ENCODE measurements at regions not wholly inside any gene's neighbourhood (a gene's known extent, or its start where the extent isn't known, plus 50 kb on each side); places are given as distances from the start of the nearest gene placed in this dataset.

DNA sequence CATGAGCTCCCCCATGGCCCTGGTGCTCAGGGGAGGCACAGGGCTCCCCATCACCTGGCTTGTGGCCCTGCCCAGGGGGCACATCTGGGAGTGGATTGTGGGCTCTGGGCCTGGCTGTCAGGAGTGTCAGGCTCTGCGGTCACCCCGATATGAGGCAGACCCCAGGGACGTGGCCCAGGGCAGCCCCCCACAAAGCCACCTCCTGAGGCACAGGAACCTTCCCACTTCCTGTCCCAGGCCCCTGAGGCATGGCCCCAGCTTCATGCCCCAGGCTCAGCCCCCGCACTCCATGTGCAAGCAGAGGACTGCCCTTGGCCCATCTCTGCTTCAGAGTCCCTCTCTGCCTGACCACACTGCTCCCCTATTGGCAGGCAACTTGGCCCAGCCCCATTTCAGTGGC is 160.3 kb downstream of the PCTP start:
- no peak overlapping the region for H3K27ac ChIP-seq (replicated peaks)
- H3K27me3 ChIP-seq (ENCODE audit: insufficient read depth, poor library complexity, severe bottlenecking) = no peaks in the 10 kb centered on the region
- no peak for DNase-seq (ENCODE audit: low read depth in 1 of 2, low spot score in 1 of 2)
- no peak for TF ChIP-seq POLR2AphosphoS5 (IDR thresholded peaks at IDR 0.05; ENCODE audit: low read depth)
- no peak for TF ChIP-seq SPI1 (IDR thresholded peaks at IDR 0.05; ENCODE audit: borderline replicate concordance, low read depth)
- no peak for TF ChIP-seq GABPA (IDR thresholded peaks at IDR 0.05; ENCODE audit: low read depth)
- TF ChIP-seq, protein P1, sequence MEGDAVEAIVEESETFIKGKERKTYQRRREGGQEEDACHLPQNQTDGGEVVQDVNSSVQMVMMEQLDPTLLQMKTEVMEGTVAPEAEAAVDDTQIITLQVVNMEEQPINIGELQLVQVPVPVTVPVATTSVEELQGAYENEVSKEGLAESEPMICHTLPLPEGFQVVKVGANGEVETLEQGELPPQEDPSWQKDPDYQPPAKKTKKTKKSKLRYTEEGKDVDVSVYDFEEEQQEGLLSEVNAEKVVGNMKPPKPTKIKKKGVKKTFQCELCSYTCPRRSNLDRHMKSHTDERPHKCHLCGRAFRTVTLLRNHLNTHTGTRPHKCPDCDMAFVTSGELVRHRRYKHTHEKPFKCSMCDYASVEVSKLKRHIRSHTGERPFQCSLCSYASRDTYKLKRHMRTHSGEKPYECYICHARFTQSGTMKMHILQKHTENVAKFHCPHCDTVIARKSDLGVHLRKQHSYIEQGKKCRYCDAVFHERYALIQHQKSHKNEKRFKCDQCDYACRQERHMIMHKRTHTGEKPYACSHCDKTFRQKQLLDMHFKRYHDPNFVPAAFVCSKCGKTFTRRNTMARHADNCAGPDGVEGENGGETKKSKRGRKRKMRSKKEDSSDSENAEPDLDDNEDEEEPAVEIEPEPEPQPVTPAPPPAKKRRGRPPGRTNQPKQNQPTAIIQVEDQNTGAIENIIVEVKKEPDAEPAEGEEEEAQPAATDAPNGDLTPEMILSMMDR (IDR thresholded peaks at IDR 0.05; ENCODE audit: insufficient read depth, low read length) = no peak
- TF ChIP-seq, protein P2, sequence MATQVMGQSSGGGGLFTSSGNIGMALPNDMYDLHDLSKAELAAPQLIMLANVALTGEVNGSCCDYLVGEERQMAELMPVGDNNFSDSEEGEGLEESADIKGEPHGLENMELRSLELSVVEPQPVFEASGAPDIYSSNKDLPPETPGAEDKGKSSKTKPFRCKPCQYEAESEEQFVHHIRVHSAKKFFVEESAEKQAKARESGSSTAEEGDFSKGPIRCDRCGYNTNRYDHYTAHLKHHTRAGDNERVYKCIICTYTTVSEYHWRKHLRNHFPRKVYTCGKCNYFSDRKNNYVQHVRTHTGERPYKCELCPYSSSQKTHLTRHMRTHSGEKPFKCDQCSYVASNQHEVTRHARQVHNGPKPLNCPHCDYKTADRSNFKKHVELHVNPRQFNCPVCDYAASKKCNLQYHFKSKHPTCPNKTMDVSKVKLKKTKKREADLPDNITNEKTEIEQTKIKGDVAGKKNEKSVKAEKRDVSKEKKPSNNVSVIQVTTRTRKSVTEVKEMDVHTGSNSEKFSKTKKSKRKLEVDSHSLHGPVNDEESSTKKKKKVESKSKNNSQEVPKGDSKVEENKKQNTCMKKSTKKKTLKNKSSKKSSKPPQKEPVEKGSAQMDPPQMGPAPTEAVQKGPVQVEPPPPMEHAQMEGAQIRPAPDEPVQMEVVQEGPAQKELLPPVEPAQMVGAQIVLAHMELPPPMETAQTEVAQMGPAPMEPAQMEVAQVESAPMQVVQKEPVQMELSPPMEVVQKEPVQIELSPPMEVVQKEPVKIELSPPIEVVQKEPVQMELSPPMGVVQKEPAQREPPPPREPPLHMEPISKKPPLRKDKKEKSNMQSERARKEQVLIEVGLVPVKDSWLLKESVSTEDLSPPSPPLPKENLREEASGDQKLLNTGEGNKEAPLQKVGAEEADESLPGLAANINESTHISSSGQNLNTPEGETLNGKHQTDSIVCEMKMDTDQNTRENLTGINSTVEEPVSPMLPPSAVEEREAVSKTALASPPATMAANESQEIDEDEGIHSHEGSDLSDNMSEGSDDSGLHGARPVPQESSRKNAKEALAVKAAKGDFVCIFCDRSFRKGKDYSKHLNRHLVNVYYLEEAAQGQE (IDR thresholded peaks at IDR 0.05; ENCODE audit: insufficient replicate concordance, low read depth) = no peak
- no peak overlapping the region for H3K4me3 ChIP-seq (replicated peaks; ENCODE audit: insufficient read depth, low read length)

DNA sequence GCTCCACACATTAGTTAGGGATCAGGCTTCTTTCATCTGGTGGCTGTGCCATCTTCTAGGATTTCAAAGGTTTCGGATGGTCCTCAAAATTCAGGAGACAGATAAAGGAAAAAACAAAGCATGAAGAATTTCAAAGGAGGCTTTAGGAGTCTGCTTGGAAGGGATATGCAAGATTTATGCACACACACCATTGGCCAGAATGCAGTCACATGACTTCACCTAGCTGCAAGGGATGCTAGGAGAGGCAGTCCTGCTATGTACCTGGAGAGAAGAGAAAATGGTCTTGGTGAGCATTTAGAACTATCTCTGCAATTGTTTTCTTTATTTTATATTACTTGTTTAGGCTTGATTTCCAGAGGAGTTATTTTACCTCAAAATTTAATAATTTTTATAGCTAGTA is 174.6 kb downstream of the PCTP start:
- TF ChIP-seq POLR2AphosphoS5 (IDR thresholded peaks at IDR 0.05; ENCODE audit: low read depth) = no peak
- TF ChIP-seq, protein P1 (IDR thresholded peaks at IDR 0.05; ENCODE audit: insufficient read depth, low read length) = no peak
- TF ChIP-seq, protein P2 (IDR thresholded peaks at IDR 0.05; ENCODE audit: insufficient replicate concordance, low read depth) = no peak
- no peak overlapping the region for H3K4me3 ChIP-seq (replicated peaks; ENCODE audit: insufficient read depth, low read length)
- H3K27me3 ChIP-seq (ENCODE audit: insufficient read depth, poor library complexity, severe bottlenecking) = no peaks in the 10 kb centered on the region
- no peak overlapping the region for H3K27ac ChIP-seq (replicated peaks)
- DNase-seq (ENCODE audit: low read depth in 1 of 2, low spot score in 1 of 2) = no peak

DNA sequence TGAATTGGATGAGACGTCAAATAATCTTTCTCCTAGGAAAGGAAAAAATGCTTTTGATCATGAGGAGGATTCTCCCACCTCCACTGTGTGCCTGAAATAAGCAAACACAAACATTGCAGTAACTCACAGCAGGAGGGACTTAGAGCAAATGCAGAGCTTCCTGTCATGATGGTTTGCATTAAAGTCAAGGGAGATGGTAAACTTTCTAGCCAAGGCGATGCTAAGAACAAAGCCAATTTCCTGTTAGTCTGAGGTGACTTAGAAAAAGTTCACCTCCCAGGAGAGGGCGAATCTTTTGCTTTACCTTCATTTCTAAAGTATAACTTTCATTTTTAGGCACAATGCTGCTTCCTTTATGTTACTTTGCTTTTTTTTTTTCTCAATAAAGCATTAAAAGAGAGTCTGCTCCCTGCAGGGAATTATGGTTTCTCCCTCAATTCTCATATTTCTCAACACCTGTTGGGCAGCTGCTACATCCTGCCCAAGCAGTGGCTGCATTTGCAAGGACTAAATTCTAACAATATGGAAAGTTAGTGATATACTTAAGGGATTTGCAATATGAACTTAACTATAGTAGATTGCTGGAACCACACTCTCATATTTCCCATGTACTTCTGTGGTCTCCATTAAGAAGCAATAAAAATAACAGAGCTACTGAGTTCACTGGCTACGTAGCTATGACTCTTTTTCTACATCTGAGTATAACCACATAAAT is 175.6 kb downstream of the PCTP start:
- H3K4me3 ChIP-seq (replicated peaks; ENCODE audit: insufficient read depth, low read length) = no peak overlapping the region
- no peak overlapping the region for H3K27ac ChIP-seq (replicated peaks)
- no peak for TF ChIP-seq SPI1 (IDR thresholded peaks at IDR 0.05; ENCODE audit: borderline replicate concordance, low read depth)
- no peak for TF ChIP-seq POLR2AphosphoS5 (IDR thresholded peaks at IDR 0.05; ENCODE audit: low read depth)
- TF ChIP-seq, protein P1 (IDR thresholded peaks at IDR 0.05; ENCODE audit: insufficient read depth, low read length) = no peak
- TF ChIP-seq, protein P2 (IDR thresholded peaks at IDR 0.05; ENCODE audit: insufficient replicate concordance, low read depth) = no peak
- no peak for TF ChIP-seq GABPA (IDR thresholded peaks at IDR 0.05; ENCODE audit: low read depth)
- H3K27me3 ChIP-seq (ENCODE audit: insufficient read depth, poor library complexity, severe bottlenecking) = no peaks in the 10 kb centered on the region
- DNase-seq (ENCODE audit: low read depth in 1 of 2, low spot score in 1 of 2) = no peak

Measured in HL-60 (cell line).